H9 (cell line): ENCODE measurements at regions not wholly inside any gene's neighbourhood (a gene's known extent, or its start where the extent isn't known, plus 50 kb on each side); places are given as distances from the start of the nearest gene placed in this dataset.

Source experiments
- DNase-seq: peaks from one replicate; pipeline ENCODE4 v3.0.0-alpha.2; 2017
- H2AFZ ChIP-seq: one replicate; pipeline ENCODE4 v1.6.1; 2013; ENCODE audit warnings: mild to moderate bottlenecking, low read length, control low read depth, moderate library complexity
- H2AK5ac ChIP-seq: 2 replicates; pipeline ENCODE4 v1.6.1; 2013; ENCODE audit warnings: low read length, control low read depth, mixed read lengths; ENCODE audit not compliant: insufficient read length
- H2BK120ac ChIP-seq: one replicate; pipeline ENCODE4 v1.6.1; 2013; ENCODE audit warnings: low read depth, mild to moderate bottlenecking, low read length, control low read depth, inconsistent platforms; ENCODE audit not compliant: poor library complexity, severe bottlenecking
- H2BK12ac ChIP-seq: 2 replicates; pipeline ENCODE4 v1.6.1; 2013; ENCODE audit warnings: low read length, control low read depth, mixed read lengths, low read depth; ENCODE audit not compliant: insufficient read length
- H2BK15ac ChIP-seq: 2 replicates; pipeline ENCODE4 v1.6.1; 2013; ENCODE audit warnings: low read depth, low read length, control low read depth
- H2BK20ac ChIP-seq: one replicate; pipeline ENCODE4 v1.6.1; 2013; ENCODE audit warnings: low read depth, mild to moderate bottlenecking, low read length, control low read depth, inconsistent platforms; ENCODE audit not compliant: poor library complexity, severe bottlenecking
- H2BK5ac ChIP-seq: 2 replicates; pipeline ENCODE4 v1.6.1; 2013; ENCODE audit warnings: low read length, control low read depth, mixed read lengths; ENCODE audit not compliant: insufficient read length
- H3K14ac ChIP-seq: 2 replicates; pipeline ENCODE4 v1.6.1; 2013; ENCODE audit warnings: low read length, control low read depth; ENCODE audit not compliant: insufficient read depth
- H3K18ac ChIP-seq: 2 replicates; pipeline ENCODE4 v1.6.1; 2013; ENCODE audit warnings: low read depth, mild to moderate bottlenecking, mixed read lengths, low read length, control low read depth; ENCODE audit not compliant: insufficient read length
- H3K23ac ChIP-seq: 2 replicates; pipeline ENCODE4 v1.6.1; 2013; ENCODE audit warnings: low read length, control low read depth, mixed read lengths, low read depth; ENCODE audit not compliant: insufficient read length
- H3K23me2 ChIP-seq: 2 replicates; pipeline ENCODE4 v1.6.1; 2013; ENCODE audit warnings: low read depth, mild to moderate bottlenecking, mixed read lengths, low read length, control low read depth; ENCODE audit not compliant: insufficient read length, poor library complexity, severe bottlenecking
- H3K27ac ChIP-seq: 2 replicates; pipeline ENCODE4 v1.5.1; 2013; ENCODE audit warnings: low read length, control low read depth, mixed read lengths, low read depth; ENCODE audit not compliant: insufficient read length
- H3K27me3 ChIP-seq: 2 replicates; pipeline ENCODE4 v1.6.1; 2013; ENCODE audit warnings: low read length, control low read depth, inconsistent platforms; ENCODE audit not compliant: insufficient read depth
- H3K4ac ChIP-seq: 2 replicates; pipeline ENCODE4 v1.6.1; 2013; ENCODE audit warnings: low read depth, mild to moderate bottlenecking, control low read depth, inconsistent platforms, low read length, moderate library complexity
- H3K4me1 ChIP-seq: 2 replicates; pipeline ENCODE4 v1.6.1; 2013; ENCODE audit warnings: low read length, control low read depth, inconsistent platforms; ENCODE audit not compliant: insufficient read depth
- H3K4me2 ChIP-seq: 2 replicates; pipeline ENCODE4 v1.6.1; 2013; ENCODE audit warnings: low read length, control low read depth, mixed read lengths; ENCODE audit not compliant: insufficient read length, insufficient read depth
- H3K56ac ChIP-seq: 2 replicates; pipeline ENCODE4 v1.6.1; 2013; ENCODE audit warnings: low read depth, mild to moderate bottlenecking, mixed read lengths, low read length, control low read depth; ENCODE audit not compliant: insufficient read length
- H3K79me1 ChIP-seq: 2 replicates; pipeline ENCODE4 v1.6.1; 2013; ENCODE audit warnings: low read depth, mild to moderate bottlenecking, moderate library complexity, low read length, control low read depth, inconsistent platforms; ENCODE audit not compliant: insufficient read depth, poor library complexity, severe bottlenecking
- H3K79me2 ChIP-seq: 2 replicates; pipeline ENCODE4 v1.6.1; 2013; ENCODE audit warnings: low read length, control low read depth, inconsistent platforms; ENCODE audit not compliant: insufficient read depth
- H3K9ac ChIP-seq: 2 replicates; pipeline ENCODE4 v1.6.1; 2013; ENCODE audit warnings: low read length, control low read depth, mixed read lengths; ENCODE audit not compliant: insufficient read length; ENCODE audit errors: extremely low read depth
- H3K9me3 ChIP-seq: one replicate; pipeline ENCODE4 v1.6.1; 2013; ENCODE audit warnings: low read depth, low read length, inconsistent platforms; ENCODE audit not compliant: control insufficient read depth
- H3T11ph ChIP-seq: one replicate; pipeline ENCODE4 v1.6.1; 2013; ENCODE audit warnings: mild to moderate bottlenecking, low read length, control low read depth, inconsistent platforms
- H4K20me1 ChIP-seq: one replicate; pipeline ENCODE4 v1.6.1; 2013; ENCODE audit not compliant: control insufficient read depth, insufficient read length, insufficient read depth
- H4K5ac ChIP-seq: 2 replicates; pipeline ENCODE4 v1.6.1; 2013; ENCODE audit warnings: low read depth, mild to moderate bottlenecking, mixed read lengths, low read length, control low read depth; ENCODE audit not compliant: insufficient read length
- H4K8ac ChIP-seq: replicated peaks from 2 replicates; pipeline ENCODE4 v1.6.1; 2013; ENCODE audit warnings: low read length, control low read depth, mixed read lengths, low read depth; ENCODE audit not compliant: insufficient read length
- H4K91ac ChIP-seq: 2 replicates; pipeline ENCODE4 v1.6.1; 2013; ENCODE audit warnings: low read depth, mild to moderate bottlenecking, moderate library complexity, mixed read lengths, low read length, control low read depth; ENCODE audit not compliant: insufficient read length
- H3K27ac Mint-ChIP-seq, 3 experiments: 2 replicates in 2 of 3; 3 replicates in 1 of 3; pipeline ENCODE4 v1.8.0; 2020 to 2021; ENCODE audit warnings: mixed read lengths in 3 of 3, mild to moderate bottlenecking in 1 of 3, moderate library complexity in 1 of 3
- H3K27me3 Mint-ChIP-seq: 2 replicates; pipeline ENCODE4 v1.8.0; 2021; ENCODE audit warnings: low read depth, mild to moderate bottlenecking, moderate library complexity, mixed read lengths
- H3K36me3 Mint-ChIP-seq, 3 experiments: 2 replicates in 2 of 3; 3 replicates in 1 of 3; pipeline ENCODE4 v1.8.0; 2020 to 2021; ENCODE audit warnings: low read depth in 3 of 3, mixed read lengths in 3 of 3; ENCODE audit not compliant: insufficient read depth in 1 of 3
- H3K4me1 Mint-ChIP-seq, 2 experiments: 2 replicates each; pipeline ENCODE4 v1.8.0; 2020; ENCODE audit warnings: mixed read lengths in 2 of 2
- H3K4me3 Mint-ChIP-seq, 2 experiments: 2 replicates in 1 of 2; 3 replicates in 1 of 2; pipeline ENCODE4 v1.8.0; 2020 to 2021; ENCODE audit warnings: mild to moderate bottlenecking in 2 of 2, mixed read lengths in 2 of 2, moderate library complexity in 1 of 2
- H3K9me3 Mint-ChIP-seq, 2 experiments: 2 replicates in 1 of 2; 3 replicates in 1 of 2; pipeline ENCODE4 v1.8.0; 2020; ENCODE audit warnings: mild to moderate bottlenecking in 2 of 2, mixed read lengths in 2 of 2, moderate library complexity in 1 of 2
- WGBS: extraction: QIAGEN DNeasy Blood & Tissue Kit; methylation state at CpG from one replicate; pipeline ENCODE4 v1.1.7; 2013; ENCODE audit warnings: missing lambda C conversion rate, low lambda C conversion rate, mixed read lengths; ENCODE audit not compliant: insufficient read length; ENCODE audit errors: extremely low coverage; 5-methylcytosine and 5-hydroxymethylcytosine counted together
- TF ChIP-seq, protein P1 (sequence below): fragments of 200-600 bp; sonication (generic); conservative IDR thresholded peaks from 3 replicates; pipeline ENCODE4 v1.8.0; 2021; ENCODE audit warnings: antibody characterized with exemption, mild to moderate bottlenecking

GRCh38 chr16:54402873-54403272 is 116.3 kb upstream of the IRX3 start:
- Histone ChIP-seq H2BK12ac (no peak overlapping the region), H3K9me3 (no peaks in the 10 kb centered on the region), H3K27me3 (peaks cover 2% of the 10 kb centered on the region; the same call in 1 of the 2 replicates), H3K23me2 (no peaks in the 10 kb centered on the region), H4K91ac (no peak overlapping the region), H3K4me2 (no peak overlapping the region), H3T11ph (no peak overlapping the region), H3K79me2 (no peaks in the 10 kb centered on the region), H2BK120ac (no peak overlapping the region), H3K56ac (no peak overlapping the region), H3K79me1 (no peaks in the 10 kb centered on the region), H3K4ac (no peak overlapping the region), H2AK5ac (no peak overlapping the region), H4K20me1 (no peaks in the 10 kb centered on the region), H2AFZ (no peak overlapping the region), H4K5ac (no peak overlapping the region), H3K4me1 (no peaks in the 10 kb centered on the region), H4K8ac (no peak overlapping the region), H3K27ac (no peak overlapping the region), H2BK15ac (no peak overlapping the region), H2BK20ac (no peak overlapping the region), H3K23ac (no peak overlapping the region), H3K14ac (no peak overlapping the region), H2BK5ac (no peak overlapping the region), H3K9ac (no peak overlapping the region), H3K18ac (no peak overlapping the region)
- Mint-ChIP-seq H3K4me3 (no peak overlapping the region), H3K27me3 (no peaks in the 10 kb centered on the region; the same call in 1 of the 2 replicates), H3K27ac (no peak overlapping the region; a peak in 1 of 7 replicates), H3K4me1 (peaks cover 2 to 3% of the 10 kb centered on the region in 2 experiments; a peak in 1 of 4 replicates), H3K9me3 (peaks cover 0 to 3% of the 10 kb centered on the region in 2 experiments; a peak in 2 of 5 replicates), H3K36me3 (no peaks in the 10 kb centered on the region)
- DNase-seq, result no peak
- no CpG with 5 or more reads among the region's 5 CpGs for WGBS
- TF ChIP-seq, protein P1, sequence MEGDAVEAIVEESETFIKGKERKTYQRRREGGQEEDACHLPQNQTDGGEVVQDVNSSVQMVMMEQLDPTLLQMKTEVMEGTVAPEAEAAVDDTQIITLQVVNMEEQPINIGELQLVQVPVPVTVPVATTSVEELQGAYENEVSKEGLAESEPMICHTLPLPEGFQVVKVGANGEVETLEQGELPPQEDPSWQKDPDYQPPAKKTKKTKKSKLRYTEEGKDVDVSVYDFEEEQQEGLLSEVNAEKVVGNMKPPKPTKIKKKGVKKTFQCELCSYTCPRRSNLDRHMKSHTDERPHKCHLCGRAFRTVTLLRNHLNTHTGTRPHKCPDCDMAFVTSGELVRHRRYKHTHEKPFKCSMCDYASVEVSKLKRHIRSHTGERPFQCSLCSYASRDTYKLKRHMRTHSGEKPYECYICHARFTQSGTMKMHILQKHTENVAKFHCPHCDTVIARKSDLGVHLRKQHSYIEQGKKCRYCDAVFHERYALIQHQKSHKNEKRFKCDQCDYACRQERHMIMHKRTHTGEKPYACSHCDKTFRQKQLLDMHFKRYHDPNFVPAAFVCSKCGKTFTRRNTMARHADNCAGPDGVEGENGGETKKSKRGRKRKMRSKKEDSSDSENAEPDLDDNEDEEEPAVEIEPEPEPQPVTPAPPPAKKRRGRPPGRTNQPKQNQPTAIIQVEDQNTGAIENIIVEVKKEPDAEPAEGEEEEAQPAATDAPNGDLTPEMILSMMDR, result no peak
